ENCODE measurements at regions not wholly inside any gene's neighbourhood (a gene's known extent, or its start where the extent isn't known, plus 50 kb on each side); places are given as distances from the start of the nearest gene placed in this dataset.

DNA sequence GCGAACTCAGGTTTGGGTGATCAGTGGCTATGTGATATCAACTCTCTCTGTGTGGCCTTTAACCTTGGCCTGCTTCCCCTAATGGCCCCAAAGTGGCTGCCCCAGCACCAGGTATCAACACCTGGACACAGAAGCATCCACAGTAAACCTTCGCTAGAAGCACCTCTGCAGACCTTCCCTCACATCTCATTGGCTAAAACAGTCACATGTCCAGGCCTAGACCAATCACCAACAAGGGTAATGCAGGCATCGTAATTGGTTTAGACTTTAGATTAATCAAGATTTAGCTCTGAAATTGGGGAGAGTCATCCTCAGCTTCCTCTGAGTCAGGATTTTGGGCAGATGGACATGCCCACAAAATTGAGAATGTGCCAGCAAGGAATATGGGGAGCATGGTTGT, 92.5 kb upstream of the MYL2 start:
- no peaks in the 10 kb centered on the region for H3K9me3 Mint-ChIP-seq (ENCODE audit: unreplicated experiment)
- H3K36me3 Mint-ChIP-seq (ENCODE audit: unreplicated experiment): peaks cover 4% of the 10 kb centered on the region
- H3K27ac Mint-ChIP-seq (ENCODE audit: unreplicated experiment): no peak overlapping the region
- TF ChIP-seq, protein P1, sequence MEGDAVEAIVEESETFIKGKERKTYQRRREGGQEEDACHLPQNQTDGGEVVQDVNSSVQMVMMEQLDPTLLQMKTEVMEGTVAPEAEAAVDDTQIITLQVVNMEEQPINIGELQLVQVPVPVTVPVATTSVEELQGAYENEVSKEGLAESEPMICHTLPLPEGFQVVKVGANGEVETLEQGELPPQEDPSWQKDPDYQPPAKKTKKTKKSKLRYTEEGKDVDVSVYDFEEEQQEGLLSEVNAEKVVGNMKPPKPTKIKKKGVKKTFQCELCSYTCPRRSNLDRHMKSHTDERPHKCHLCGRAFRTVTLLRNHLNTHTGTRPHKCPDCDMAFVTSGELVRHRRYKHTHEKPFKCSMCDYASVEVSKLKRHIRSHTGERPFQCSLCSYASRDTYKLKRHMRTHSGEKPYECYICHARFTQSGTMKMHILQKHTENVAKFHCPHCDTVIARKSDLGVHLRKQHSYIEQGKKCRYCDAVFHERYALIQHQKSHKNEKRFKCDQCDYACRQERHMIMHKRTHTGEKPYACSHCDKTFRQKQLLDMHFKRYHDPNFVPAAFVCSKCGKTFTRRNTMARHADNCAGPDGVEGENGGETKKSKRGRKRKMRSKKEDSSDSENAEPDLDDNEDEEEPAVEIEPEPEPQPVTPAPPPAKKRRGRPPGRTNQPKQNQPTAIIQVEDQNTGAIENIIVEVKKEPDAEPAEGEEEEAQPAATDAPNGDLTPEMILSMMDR (IDR thresholded peaks at IDR 0.05; ENCODE audit: partially characterized antibody, unreplicated experiment): no peak
- peaks cover 7% of the 10 kb centered on the region for H3K27me3 Mint-ChIP-seq (ENCODE audit: unreplicated experiment)
- H3K4me3 Mint-ChIP-seq (ENCODE audit: unreplicated experiment): no peak overlapping the region
- no peak for DNase-seq
- H3K4me1 Mint-ChIP-seq (ENCODE audit: low read depth, unreplicated experiment): no peaks in the 10 kb centered on the region

DNA sequence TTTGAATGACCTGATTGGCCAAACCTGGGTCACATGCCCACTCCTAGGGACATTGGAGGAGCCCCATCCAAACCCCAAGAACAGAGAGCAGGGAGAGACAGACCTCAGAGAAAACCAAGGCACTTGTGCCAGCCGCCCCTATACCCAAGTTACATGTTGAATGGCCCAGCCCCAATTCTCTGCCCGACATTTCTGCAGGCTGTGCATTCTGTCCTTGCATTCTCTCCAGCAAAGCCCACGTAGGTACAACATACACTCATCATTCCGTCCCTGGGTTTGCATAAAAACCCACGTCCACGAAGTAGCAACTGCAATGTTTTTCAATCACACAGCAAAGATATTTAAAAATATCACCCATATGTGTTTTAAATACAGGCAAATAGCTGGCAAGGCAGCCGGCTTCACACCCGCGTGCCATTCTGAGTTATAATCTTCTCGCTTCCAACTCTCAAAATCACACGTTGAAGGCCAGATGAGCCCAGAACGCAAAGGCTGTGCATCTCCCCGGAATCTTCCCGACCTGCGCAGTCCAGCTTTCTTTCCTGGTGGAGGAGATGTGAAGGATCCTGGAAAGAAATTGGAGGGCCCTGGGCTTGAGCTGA, 91.7 kb upstream of the MYL2 start:
- DNase-seq: no peak
- peaks cover 4% of the 10 kb centered on the region for H3K36me3 Mint-ChIP-seq (ENCODE audit: unreplicated experiment)
- H3K27me3 Mint-ChIP-seq (ENCODE audit: unreplicated experiment): peaks cover 7% of the 10 kb centered on the region
- H3K4me1 Mint-ChIP-seq (ENCODE audit: low read depth, unreplicated experiment): no peaks in the 10 kb centered on the region
- no peak overlapping the region for H3K27ac Mint-ChIP-seq (ENCODE audit: unreplicated experiment)
- peaks cover 2% of the 10 kb centered on the region for H3K9me3 Mint-ChIP-seq (ENCODE audit: unreplicated experiment)
- TF ChIP-seq, protein P1 (IDR thresholded peaks at IDR 0.05; ENCODE audit: partially characterized antibody, unreplicated experiment): no peak
- no peak overlapping the region for H3K4me3 Mint-ChIP-seq (ENCODE audit: unreplicated experiment)

DNA sequence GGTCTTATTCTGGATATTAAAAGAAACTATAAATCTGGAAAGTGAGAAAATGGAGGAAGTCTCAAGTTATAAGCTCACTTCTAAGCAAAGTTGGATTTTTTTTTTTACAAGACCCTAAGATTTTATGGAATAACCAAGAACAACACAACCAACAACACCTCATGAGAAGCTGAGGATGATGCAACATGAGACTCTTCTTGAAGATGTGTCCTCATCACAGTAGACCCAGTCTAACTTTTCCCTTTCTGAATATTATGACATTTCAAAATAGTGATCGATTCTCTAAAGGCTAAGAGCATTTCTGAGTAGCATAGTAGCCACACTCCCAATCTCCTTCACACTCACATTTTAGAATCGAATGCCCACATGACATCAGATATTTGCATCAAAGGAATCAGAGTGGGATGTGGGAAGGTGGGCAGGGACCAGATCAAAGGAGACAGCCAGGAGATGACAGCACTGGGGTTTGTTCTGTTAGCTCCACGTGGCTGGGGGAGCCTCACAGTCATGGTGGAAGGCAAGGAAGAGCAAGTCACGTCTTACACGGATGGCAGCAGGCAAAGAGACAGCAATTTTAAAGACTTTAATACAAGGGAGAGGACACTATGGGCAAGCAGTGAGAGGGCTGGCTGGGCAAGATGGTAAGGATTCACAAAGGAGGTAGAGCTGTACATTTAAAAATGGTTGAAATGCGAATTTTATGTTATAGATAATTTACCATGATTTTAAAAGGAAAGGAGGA, 90.7 kb upstream of the MYL2 start:
- H3K36me3 Mint-ChIP-seq (ENCODE audit: unreplicated experiment): peaks cover 4% of the 10 kb centered on the region
- peaks cover 7% of the 10 kb centered on the region for H3K27me3 Mint-ChIP-seq (ENCODE audit: unreplicated experiment)
- H3K4me3 Mint-ChIP-seq (ENCODE audit: unreplicated experiment): no peak overlapping the region
- TF ChIP-seq, protein P1 (IDR thresholded peaks at IDR 0.05; ENCODE audit: partially characterized antibody, unreplicated experiment): no peak
- H3K4me1 Mint-ChIP-seq (ENCODE audit: low read depth, unreplicated experiment): no peaks in the 10 kb centered on the region
- DNase-seq: no peak
- peaks cover 2% of the 10 kb centered on the region for H3K9me3 Mint-ChIP-seq (ENCODE audit: unreplicated experiment)
- no peak overlapping the region for H3K27ac Mint-ChIP-seq (ENCODE audit: unreplicated experiment)

DNA sequence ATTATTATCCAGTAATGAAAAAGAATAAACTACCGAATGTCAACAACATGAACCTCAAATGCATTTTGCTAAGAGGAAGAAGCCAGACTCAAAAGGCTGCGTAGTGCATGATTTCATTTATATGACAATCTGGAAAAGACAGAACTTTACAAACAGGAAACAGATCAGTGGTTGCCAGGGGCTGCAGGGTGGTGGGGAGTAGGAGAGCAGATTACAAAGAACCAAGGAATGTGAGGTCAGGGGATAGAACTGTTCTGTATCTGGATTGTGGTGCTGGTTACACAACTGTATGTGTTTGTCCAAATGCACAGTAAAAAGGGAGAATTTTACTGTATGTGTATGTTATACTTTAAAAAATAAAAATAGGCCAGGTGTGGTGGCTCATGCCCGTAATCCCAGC, 89.7 kb upstream of the MYL2 start:
- peaks cover 4% of the 10 kb centered on the region for H3K36me3 Mint-ChIP-seq (ENCODE audit: unreplicated experiment)
- peaks cover 5% of the 10 kb centered on the region for H3K4me1 Mint-ChIP-seq (ENCODE audit: low read depth, unreplicated experiment)
- H3K4me3 Mint-ChIP-seq (ENCODE audit: unreplicated experiment): no peak overlapping the region
- H3K9me3 Mint-ChIP-seq (ENCODE audit: unreplicated experiment): peaks cover 2% of the 10 kb centered on the region
- H3K27me3 Mint-ChIP-seq (ENCODE audit: unreplicated experiment): peaks cover 7% of the 10 kb centered on the region
- H3K27ac Mint-ChIP-seq (ENCODE audit: unreplicated experiment): no peak overlapping the region
- TF ChIP-seq, protein P1 (IDR thresholded peaks at IDR 0.05; ENCODE audit: partially characterized antibody, unreplicated experiment): no peak
- DNase-seq: no peak

DNA sequence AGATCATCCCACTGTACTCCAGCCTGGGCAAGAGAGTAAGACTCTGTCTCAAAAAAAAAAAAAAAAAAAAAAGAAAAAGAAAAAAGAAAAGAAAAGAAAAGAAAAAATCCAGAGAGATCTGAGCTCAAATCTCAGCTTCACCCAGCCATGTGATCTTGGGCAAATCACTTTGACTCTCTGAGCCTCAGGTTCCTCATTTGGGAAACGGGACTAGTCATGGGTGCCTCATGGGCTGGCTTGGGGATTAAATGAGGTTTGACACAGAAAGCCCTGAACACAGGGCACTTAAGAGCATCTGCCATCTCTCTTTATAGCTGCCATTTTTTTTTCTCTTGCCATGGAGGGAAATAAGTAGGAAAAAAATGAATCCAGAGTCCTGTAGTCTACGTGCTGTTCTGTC, 86.2 kb upstream of the MYL2 start:
- Mint-ChIP-seq H3K4me1 (ENCODE audit: low read depth, unreplicated experiment) (peaks cover 5% of the 10 kb centered on the region), H3K4me3 (ENCODE audit: unreplicated experiment) (no peak overlapping the region), H3K27me3 (ENCODE audit: unreplicated experiment) (peaks cover 7% of the 10 kb centered on the region), H3K9me3 (ENCODE audit: unreplicated experiment) (peaks cover 2% of the 10 kb centered on the region), H3K36me3 (ENCODE audit: unreplicated experiment) (no peaks in the 10 kb centered on the region), H3K27ac (ENCODE audit: unreplicated experiment) (no peak overlapping the region)
- no peak for DNase-seq
- TF ChIP-seq, protein P1 (IDR thresholded peaks at IDR 0.05; ENCODE audit: partially characterized antibody, unreplicated experiment): no peak

All from glutamatergic neuron (in vitro differentiated cells).